HG02973 (cell line): ENCODE measurements at regions not wholly inside any gene's neighbourhood (a gene's known extent, or its start where the extent isn't known, plus 50 kb on each side); places are given as distances from the start of the nearest gene placed in this dataset.

Experiments used
- ATAC-seq: cut with Tn5 transposase; IDR thresholded peaks from one replicate; pipeline ENCODE4 v1.9.1; 2021; ENCODE audit warnings: moderate library complexity; ENCODE audit not compliant: unreplicated experiment

- ATAC-seq: no peak
These were observed 301.2 kb upstream of the ARSJ start for GRCh38 chr4:114280645-114281044.

DNA sequence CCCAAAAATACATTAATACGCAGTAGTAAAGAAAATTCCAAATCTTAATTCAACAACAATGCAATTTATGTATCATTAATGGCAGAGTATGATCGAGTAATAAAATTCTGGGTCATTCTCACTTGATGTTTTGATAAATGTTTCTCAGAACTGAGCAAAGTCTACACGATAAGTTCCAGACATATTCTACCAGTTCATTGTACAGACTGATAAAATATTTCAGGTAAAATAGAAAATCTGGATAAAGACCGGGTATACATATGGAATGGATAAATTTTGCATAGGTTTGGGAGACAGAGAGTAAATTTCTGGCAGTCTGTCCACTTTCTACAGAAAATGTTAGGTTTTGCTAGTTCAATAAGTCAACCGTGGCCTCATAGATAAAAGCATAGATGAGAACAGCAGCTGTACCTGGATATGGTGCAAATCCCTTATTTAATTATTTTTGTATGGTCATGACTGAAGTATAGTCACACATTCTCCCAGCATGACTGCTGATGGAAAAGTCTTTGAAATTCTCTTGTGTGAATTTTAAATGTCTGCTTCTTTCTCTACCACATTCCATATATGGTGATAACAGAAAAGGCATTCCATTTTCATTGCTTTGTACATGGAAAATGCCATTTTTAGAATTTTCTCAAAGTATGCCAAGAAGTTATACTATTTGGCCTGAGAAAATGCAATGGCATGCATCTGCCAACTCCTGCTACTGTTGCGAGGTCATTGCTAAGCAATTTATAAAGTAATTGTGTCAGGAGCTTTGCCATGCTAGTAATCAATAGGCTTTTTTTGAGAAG is 301.9 kb upstream of the ARSJ start:
- no peak for ATAC-seq

- no peak for ATAC-seq
These were observed 303.5 kb upstream of the ARSJ start for GRCh38 chr4:114282937-114283336.

DNA sequence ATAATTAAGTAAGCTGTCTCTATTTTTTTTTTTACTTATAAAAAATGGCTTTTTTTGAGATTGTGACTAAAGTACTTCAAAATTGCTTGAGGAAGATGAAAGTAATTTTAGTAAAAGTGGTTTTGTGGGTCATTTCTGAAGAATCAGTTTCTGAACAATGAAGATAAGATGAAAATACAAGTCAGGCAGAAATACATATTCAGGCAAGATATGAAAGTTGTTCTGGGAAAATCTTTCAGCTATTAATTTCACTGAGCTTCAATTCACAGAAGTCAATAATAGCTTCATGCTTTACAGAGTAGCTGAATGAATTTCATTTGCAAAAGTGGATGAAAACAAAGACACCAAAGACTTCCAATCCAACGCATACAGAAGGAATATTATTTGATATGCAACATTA is 305.2 kb upstream of the ARSJ start:
- ATAC-seq: no peak

- no peak for ATAC-seq
These were observed 306.9 kb upstream of the ARSJ start for GRCh38 chr4:114286262-114286810.

GRCh38 chr4:114287079-114287696 is 307.7 kb upstream of the ARSJ start:
- ATAC-seq: no peak

DNA sequence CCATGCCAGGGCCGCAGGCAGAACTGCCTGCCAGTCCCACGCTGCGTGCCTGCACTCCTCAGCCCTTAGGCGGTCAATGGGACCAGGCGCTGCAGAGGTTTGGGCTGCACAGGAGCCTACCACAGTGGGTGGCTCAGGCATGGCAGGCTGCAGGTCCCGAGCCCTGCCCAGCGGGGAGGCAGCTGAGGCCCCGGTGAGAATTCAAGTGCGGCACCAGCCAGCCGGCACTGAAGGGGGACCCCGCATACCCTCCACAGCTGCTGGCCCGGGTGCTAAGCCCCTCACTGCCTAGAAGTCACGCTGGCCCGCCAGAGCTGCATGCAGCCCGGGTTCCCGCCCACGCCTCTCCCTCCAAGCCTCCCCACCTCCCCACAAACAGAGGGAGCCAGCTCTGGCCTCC is 302.5 kb upstream of the UGT8 start:
- ATAC-seq: no peak

DNA sequence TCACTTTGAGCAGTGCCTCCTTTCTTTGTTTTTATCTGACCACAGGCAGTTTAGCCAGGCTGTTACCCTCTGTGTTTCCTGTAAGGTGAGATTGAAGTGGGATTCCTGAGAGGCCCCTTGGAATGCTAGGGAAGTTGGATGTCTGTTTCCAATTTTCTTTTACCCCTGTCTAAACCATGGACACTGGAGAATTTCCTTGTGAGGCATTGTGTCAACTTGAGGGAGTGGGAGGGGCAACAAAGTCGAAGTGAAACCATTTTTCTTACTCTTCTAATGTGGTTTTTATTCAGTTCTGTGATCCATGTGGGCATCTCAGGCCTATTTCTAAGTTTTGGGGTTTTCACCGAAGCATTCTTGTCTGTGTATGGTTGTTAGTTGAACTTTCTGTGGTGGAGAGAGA is 296.1 kb upstream of the UGT8 start:
- ATAC-seq: no peak

DNA sequence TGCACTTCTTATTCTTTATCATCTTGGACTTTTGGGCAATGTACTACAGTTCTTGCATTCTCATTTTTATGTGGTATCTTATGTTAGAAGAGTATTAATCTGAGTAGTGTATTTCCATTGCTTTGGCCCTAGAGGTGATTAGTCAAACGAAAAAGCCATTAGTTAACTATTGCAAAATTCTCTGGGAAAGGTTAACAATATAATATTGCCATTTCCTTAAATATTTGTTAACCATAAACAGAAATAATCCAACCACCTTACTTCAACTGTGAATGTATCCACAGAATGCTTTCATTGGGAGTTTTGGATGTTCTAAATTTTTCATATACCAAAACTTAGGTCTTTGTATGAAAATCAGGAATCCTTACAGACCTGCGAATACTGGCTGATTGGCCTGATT is 294.6 kb upstream of the UGT8 start:
- no peak for ATAC-seq

- no peak for ATAC-seq
These were observed 294.0 kb upstream of the UGT8 start for GRCh38 chr4:114304567-114304966.

GRCh38 chr4:114306946-114307345 is 291.7 kb upstream of the UGT8 start:
- no peak for ATAC-seq

DNA sequence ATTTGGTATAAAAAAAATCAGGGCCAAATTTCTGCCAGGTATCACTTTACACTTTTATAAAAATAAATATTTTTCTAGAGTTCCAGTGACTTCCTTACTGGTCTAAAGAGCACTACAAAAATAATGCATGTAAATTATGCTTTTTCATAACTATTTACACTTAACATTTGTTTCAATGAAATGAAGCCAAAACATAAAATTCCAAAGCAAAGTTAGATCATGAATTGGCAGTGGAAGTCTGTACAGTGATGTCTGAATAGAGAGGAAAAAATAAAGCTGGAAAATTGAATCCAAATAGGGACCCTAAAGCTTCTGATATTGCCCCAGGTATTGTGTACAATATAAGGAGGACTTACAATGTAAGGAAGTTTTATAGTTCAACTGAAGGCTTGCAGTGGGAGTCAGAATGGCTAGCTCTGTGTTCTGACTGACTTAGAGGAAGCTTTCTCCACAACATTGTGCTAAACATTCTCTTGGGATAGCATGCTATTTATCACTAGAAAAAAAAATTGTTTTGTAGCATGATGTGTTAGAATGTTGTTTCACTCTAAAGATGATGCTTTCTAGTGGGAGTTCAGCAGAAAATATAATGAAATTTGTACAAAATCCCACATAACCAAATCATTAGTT is 288.2 kb upstream of the UGT8 start:
- ATAC-seq: no peak

DNA sequence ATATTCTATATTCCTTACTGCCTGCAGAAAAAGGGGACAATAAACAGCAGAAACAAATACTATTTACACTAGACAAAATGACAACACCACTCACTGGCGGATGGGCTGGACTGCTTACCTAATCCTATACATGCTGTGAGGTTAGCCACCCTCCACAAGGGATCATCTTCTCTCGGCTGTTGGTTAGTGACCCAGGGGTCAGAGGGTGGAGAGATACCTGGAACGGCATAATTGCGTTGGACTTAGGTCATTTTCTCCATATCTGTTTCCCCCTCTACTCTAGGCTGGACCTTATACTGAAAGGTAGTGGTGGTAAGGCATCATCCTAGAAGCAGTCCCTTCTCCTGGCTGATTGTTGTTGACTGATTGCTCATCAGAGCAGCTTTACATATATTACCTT is 286.8 kb upstream of the UGT8 start:
- ATAC-seq: no peak

DNA sequence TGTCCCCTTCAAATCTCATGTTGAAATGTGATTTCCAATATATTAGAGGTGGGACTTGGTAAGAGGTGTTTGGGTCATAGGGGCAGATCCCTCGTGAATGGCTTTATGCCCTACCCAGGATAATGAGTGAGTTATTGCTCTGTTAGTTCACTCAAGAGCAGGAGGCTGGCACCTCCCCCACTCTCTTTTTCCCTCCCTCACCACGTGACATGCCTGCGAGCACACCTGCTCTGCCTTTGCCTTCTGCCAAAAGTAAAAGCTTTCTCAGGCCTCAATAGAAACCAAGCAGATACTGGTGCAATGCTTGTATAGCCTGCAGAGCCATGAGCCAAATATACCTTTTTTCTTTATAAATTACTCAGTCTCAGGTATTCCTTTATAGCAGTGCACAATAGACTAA is 286.3 kb upstream of the UGT8 start:
- ATAC-seq: no peak

DNA sequence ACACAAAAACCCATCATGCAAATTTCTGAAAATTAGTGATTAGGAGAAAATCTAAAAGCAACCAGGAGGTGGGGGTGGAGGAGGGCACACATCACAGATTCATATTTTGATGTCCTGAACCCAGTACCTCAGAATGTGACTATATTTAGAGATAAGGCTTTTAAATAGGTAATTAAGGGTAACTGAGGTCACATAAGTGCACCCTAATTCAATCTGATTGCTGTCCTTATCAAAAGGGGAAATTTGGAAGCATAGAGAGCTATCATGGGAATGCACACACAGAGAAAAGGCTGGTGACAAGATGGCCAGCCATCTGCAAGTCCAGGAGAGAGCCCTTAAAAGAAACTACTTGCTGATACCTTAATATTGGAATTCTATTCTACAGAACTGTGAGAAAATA is 281.8 kb upstream of the UGT8 start:
- ATAC-seq: no peak

- no peak for ATAC-seq
These were observed 281.0 kb upstream of the UGT8 start for GRCh38 chr4:114317564-114317963.

DNA sequence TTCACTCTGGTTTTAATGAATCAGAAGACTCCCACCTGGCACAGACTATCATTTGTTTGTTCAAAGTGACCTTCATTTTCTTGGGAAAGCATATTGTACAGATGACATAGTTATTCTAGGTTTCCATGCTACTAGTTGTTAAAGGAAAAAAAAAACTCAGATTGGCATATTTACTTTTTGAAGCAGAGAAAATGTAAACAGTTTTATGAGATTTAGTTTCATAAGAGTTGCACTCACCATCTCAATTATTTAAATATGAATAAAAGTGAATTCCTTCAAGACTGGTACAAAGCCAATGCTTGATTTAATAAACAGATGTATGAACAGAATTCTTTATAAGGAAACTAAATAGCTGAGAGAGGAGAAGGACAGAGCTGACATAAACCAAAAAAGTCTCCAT is 280.3 kb upstream of the UGT8 start:
- no peak for ATAC-seq

- ATAC-seq: no peak
These were observed 278.5 kb upstream of the UGT8 start for GRCh38 chr4:114320126-114320525.

DNA sequence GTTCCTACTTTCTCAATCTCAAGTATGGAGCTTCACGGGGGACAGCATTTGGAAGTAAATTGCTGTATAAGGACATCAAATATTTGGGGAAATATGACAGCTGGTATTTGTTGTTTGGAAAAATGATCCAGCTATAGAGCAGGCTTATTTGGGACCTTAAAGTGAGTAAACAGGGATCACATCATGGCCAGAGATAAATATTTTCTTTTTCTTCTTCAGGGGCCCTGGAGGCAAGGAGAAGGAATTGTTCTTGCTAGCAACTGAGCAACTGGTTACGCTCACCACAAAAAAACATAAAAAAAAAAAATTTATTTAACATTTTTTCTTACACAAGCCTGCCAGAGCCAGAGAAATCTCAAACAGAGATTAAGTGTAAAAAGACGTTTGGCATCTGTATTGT is 277.2 kb upstream of the UGT8 start:
- ATAC-seq: no peak

GRCh38 chr4:114323841-114324240 is 274.8 kb upstream of the UGT8 start:
- ATAC-seq: no peak

DNA sequence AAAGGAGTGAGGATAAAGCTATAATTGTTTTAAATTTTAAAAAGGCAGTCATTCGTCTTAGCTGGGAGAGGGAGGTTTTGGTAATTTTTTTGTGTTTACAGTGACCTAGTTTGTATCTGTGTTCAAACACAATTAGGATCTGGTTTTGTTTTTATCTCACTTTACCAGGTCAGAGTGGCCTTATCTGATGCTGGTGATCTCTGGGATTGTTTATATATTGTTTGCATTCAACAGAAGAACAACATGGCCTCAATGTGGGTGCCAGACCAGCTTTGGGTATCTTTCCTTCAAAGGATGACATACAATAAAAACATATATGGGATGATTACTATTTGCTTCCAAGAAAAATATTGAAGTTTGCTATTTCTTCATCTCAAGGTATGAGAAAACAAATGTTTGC is 272.2 kb upstream of the UGT8 start:
- ATAC-seq: no peak

DNA sequence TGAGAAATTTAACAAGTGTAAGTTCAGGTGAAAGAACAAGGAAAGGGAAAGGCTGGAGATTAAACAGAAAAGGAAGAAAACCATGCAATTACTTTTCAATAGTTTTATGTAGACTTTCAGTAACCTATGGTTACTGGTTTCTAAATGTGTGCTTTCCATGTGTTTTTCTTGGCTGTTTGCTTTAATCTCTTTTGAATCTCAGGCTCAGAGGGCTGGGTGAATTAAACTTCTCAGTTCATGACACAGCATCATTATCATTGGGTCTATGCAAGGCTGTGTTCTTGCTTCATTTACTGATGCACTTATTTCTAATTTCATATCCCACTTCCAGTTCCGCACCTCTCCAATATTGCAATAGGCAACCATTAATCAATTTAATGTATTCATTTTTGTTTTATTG is 266.5 kb upstream of the UGT8 start:
- ATAC-seq: no peak
